ENCODE measurements at regions not wholly inside any gene's neighbourhood (a gene's known extent, or its start where the extent isn't known, plus 50 kb on each side); places are given as distances from the start of the nearest gene placed in this dataset.

DNA sequence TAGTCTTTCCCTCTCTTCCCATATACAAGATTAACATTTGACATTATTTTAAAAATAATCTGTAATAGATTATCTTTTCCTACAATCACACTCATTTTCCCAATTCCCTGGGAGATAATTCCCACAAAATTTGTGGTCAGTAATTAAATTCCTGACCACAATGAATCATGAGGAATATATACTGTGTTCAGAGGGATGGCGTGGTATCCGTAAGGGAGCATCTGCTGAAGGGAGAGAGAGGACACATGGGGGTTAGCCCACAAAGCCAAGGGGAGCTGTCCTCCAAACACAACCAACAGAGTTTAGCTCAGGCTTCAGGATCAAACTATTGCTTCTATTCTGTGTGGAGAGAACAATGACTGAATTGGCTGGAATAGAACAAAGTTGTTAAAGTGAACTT is 57.1 kb upstream of the PPP2R5A start:
- no peak for DNase-seq

DNA sequence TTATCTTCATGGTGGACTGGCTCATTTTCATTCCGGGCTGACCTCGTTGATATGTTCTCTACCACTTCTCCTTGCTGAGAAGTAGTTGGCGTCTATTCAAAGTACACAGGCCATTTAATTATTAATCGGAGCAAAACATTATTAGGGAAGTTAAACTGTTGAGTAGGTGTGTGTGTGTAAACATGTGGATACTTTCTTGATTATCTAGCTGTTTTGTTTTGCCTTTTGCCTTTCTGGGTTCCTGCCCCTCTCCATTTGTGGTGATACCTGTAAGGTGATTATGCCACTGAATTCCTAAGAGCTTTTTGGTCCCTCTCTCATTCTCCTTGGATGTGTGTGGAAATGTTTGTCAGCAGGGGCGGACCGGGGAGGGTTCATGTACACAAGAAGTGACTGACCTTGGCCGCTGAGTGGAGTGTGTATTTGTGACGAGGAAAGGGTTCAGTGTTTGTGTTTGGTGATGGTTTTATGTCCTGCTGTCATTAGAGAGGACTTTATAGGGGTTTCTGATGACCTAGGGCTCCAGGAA is 56.6 kb upstream of the PPP2R5A start:
- DNase-seq = no peak

DNA sequence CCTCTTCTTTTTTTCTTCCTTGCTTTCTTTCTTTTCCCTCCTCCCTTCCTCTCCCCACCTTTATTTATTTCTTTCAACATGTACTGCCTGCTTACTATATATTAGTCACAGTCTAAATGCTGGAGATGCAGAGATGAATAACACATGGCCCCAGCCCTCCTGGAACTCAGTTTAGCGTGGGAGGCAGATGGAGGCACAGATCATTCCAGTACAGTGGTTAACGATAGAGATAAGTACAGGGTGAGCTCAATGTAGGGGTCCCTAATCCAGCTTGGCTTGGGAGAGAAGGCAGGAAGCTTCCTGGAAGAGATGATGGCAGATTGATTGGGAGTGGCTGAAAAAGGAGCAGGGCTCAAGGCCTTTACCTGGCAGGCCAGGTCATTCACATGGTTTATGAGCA is 55.6 kb upstream of the PPP2R5A start:
- DNase-seq = no peak

DNA sequence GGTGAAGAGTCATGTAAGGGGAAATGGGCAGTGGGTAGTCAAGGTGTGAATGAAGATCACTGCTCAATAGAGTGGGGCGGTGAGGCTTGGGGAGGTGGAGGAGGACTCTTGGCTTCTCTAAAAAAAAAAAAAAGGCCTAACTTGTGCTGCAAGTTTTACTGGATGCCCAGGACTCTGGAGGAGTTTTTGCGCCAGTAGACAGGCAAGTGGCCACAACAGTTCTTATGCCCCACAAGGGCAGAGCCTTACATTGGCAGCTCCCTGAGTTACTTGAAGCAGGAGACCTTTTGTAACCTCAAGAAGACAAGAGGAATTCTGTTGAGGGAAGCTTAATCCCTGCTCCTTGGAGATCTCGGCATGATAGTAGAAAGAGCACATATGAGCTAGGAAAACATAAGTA is 54.9 kb upstream of the PPP2R5A start:
- DNase-seq = no peak

DNA sequence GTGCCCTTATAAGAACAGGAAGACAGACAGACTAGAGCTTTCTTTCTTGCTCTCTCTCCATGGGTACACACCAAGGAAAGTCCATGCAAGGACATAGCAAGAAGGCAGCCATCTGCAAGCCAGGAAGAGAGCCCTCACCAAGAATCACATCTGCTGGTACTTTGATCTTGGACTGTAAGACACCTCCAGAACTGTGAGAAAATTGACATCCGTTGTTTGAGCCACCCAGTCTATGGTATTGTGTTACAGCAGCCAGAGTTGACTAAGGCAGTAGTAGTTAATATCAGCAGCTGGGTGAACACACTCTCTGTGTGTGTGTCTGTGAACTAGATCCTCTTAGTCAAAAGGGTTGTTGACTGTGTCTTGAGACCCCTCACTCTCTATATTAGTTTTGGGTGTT is 53.8 kb upstream of the PPP2R5A start:
- no peak for DNase-seq

DNA sequence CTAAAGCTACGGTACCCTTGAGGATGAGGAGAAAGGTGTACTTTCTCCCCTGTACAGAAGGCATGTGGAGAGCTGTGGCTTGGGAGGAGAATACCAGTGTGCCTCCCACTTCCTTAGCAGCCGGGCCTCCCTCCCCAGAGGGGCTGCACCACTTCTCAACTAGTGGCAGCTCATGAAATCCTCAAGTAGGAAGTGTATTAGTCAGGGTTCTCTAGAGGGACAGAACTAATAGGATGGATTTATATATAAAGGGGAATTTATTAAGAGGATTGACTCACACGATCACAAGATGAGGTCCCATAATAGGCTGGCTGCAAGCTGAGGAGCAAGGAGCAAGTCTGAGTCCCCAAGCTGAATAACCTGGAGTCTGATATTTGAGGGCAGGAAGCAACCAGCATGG is 53.1 kb upstream of the PPP2R5A start:
- no peak for DNase-seq

DNA sequence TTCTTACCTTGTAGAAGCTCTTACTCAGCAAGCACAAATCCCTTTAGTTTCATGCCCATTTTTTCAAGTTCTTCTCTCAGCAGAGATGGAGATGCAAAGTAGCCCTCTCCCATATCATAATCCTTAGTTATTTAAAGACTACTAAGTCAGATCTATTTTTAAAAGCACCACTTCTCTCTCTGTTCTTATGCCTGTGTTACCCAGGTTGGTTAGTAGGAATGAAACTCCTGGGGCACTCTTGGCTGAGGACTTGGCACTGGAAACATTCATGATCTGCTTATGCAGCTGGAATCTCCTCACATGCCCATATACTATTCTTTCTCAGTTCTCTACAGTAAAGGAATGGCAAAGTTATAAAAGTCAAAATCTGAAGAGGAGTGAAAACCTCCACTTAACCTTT is 51.9 kb upstream of the PPP2R5A start:
- DNase-seq = no peak

DNA sequence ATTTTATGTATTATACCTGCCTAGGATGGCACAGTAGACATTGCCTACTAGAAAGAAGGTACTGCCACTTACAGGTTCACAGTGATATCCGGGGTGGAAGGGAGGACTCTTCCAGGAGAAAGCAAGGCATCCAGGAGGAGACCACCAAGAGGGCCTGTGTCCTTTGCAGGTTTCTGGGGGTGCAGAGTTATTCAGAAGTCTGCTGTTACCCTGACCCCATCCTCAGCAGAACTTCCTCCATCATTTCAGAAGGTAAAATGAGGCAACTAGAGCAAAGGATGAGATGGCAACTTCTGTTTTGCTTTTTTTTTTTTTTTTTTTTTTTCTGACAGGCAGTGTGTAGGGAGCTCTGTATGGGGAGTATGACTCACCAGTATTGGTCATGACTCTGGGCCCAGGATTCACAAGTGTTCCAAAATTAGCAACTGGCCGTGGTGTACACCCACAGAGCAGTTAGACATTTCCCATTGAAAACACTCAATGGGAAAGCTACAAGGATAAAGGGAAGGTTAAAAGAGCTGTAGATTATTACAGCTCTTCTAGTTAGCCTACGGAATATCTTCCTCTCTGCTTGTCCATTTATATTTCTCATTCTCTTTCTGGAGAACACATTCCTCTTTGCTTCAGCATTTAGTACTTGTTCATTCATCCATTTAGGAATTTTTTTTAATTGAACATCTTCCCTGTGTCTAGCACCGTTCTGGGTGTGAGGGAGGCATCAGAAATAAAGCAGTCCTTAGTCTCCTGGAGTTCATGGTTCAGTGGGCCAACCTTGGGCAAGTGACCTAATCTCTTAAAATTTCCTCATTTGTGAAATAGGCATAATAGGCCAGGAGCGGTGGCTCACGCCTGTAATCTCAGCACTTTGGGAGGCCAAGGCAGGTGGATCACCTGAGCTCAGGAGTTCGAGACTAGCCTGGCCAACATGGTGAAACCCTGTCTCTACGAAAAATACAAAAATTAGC is 50.5 kb upstream of the PPP2R5A start:
- DNase-seq = no peak
